ENCODE measurements at regions not wholly inside any gene's neighbourhood (a gene's known extent, or its start where the extent isn't known, plus 50 kb on each side); places are given as distances from the start of the nearest gene placed in this dataset.

- TF ChIP-seq CTCF (IDR thresholded peaks at IDR 0.05; ENCODE audit: low read depth, low read length) = no peak
- Histone ChIP-seq H3K9me3 (ENCODE audit: low read depth) (no peaks in the 10 kb centered on the region), H3K4me1 (ENCODE audit: low read depth) (peaks cover 9% of the 10 kb centered on the region), H3K4me3 (no peak overlapping the region), H3K36me3 (no peaks in the 10 kb centered on the region), H3K27ac (no peak overlapping the region), H3K27me3 (no peaks in the 10 kb centered on the region)
- DNase-seq (ENCODE audit: low read depth in 1 of 2, low spot score in 1 of 2) = peak in 1 of 2 donors; percentile 40
Observed at GRCh38 chr5:33231935-33232334, 208.8 kb upstream of the TARS1 start.

GRCh38 chr5:33232731-33233505, 207.8 kb upstream of the TARS1 start:
- H3K36me3 ChIP-seq = no peaks in the 10 kb centered on the region
- H3K4me3 ChIP-seq = no peak overlapping the region
- peaks cover 9% of the 10 kb centered on the region for H3K4me1 ChIP-seq (ENCODE audit: low read depth)
- peak in 1 of 2 donors; percentile 45 for DNase-seq (ENCODE audit: low read depth in 1 of 2, low spot score in 1 of 2)
- no peak for TF ChIP-seq CTCF (IDR thresholded peaks at IDR 0.05; ENCODE audit: low read depth, low read length)
- no peaks in the 10 kb centered on the region for H3K27me3 ChIP-seq
- H3K27ac ChIP-seq = no peak overlapping the region
- H3K9me3 ChIP-seq (ENCODE audit: low read depth) = no peaks in the 10 kb centered on the region

GRCh38 chr5:33235304-33235703, 205.5 kb upstream of the TARS1 start:
- Histone ChIP-seq H3K9me3 (ENCODE audit: low read depth) (no peaks in the 10 kb centered on the region), H3K27ac (no peak overlapping the region), H3K27me3 (no peaks in the 10 kb centered on the region), H3K4me1 (ENCODE audit: low read depth) (peaks cover under 1% of the 10 kb centered on the region), H3K4me3 (no peak overlapping the region), H3K36me3 (no peaks in the 10 kb centered on the region)
- no peak for DNase-seq (ENCODE audit: low read depth in 1 of 2, low spot score in 1 of 2)
- no peak for TF ChIP-seq CTCF (IDR thresholded peaks at IDR 0.05; ENCODE audit: low read depth, low read length)

- Histone ChIP-seq H3K36me3 (no peaks in the 10 kb centered on the region), H3K4me1 (ENCODE audit: low read depth) (no peaks in the 10 kb centered on the region), H3K4me3 (no peak overlapping the region), H3K9me3 (ENCODE audit: low read depth) (no peaks in the 10 kb centered on the region), H3K27ac (no peak overlapping the region), H3K27me3 (no peaks in the 10 kb centered on the region)
- no peak for TF ChIP-seq CTCF (IDR thresholded peaks at IDR 0.05; ENCODE audit: low read depth, low read length)
- DNase-seq (ENCODE audit: low read depth in 1 of 2, low spot score in 1 of 2) = no peak
Observed at GRCh38 chr5:33235824-33236223, 204.9 kb upstream of the TARS1 start.

- TF ChIP-seq CTCF (IDR thresholded peaks at IDR 0.05; ENCODE audit: low read depth, low read length) = no peak
- Histone ChIP-seq H3K4me1 (ENCODE audit: low read depth) (no peaks in the 10 kb centered on the region), H3K4me3 (no peak overlapping the region), H3K36me3 (no peaks in the 10 kb centered on the region), H3K9me3 (ENCODE audit: low read depth) (no peaks in the 10 kb centered on the region), H3K27ac (no peak overlapping the region), H3K27me3 (no peaks in the 10 kb centered on the region)
- no peak for DNase-seq (ENCODE audit: low read depth in 1 of 2, low spot score in 1 of 2)
Observed at GRCh38 chr5:33237471-33237870, 203.3 kb upstream of the TARS1 start.
